Ishikawa (cell line): ENCODE measurements at regions not wholly inside any gene's neighbourhood (a gene's known extent, or its start where the extent isn't known, plus 50 kb on each side); places are given as distances from the start of the nearest gene placed in this dataset.

ENCODE experiments used
- CEBPB ChIP-seq: IDR thresholded peaks from 2 replicates; pipeline ENCODE4 v1.6.1; 2012
- CREB1 ChIP-seq: IDR thresholded peaks from 2 replicates; pipeline ENCODE4 v1.6.1; 2012; ENCODE audit warnings: low read depth
- EGR1 ChIP-seq: IDR thresholded peaks from 2 replicates; pipeline ENCODE4 v1.6.1; 2012
- EP300 ChIP-seq: IDR thresholded peaks from 2 replicates; pipeline ENCODE4 v1.6.1; 2012; ENCODE audit warnings: borderline replicate concordance
- FOXM1 ChIP-seq: IDR thresholded peaks from 2 replicates; pipeline ENCODE4 v1.6.1; 2012; ENCODE audit warnings: low read depth, borderline replicate concordance
- RAD21 ChIP-seq: IDR thresholded peaks from 2 replicates; pipeline ENCODE4 v1.6.1; 2012; ENCODE audit warnings: low read depth
- REST ChIP-seq: IDR thresholded peaks from 2 replicates; pipeline ENCODE4 v1.6.1; 2012; ENCODE audit warnings: low read depth, mild to moderate bottlenecking
- TAF1 ChIP-seq: IDR thresholded peaks from 2 replicates; pipeline ENCODE4 v1.6.1; 2012; ENCODE audit warnings: low read depth, mild to moderate bottlenecking
- TCF12 ChIP-seq: IDR thresholded peaks from 2 replicates; pipeline ENCODE4 v1.6.1; 2012; ENCODE audit warnings: low read depth
- TEAD4 ChIP-seq: IDR thresholded peaks from 2 replicates; pipeline ENCODE4 v1.6.1; 2012
- YY1 ChIP-seq: IDR thresholded peaks from 2 replicates; pipeline ENCODE4 v1.6.1; 2012; ENCODE audit warnings: low read depth
- ZBTB7A ChIP-seq: IDR thresholded peaks from 2 replicates; pipeline ENCODE4 v1.6.1; 2012; ENCODE audit warnings: low read depth
- TF ChIP-seq, protein P1 (sequence below): IDR thresholded peaks from 2 replicates; pipeline ENCODE4 v1.6.1; 2012

DNA sequence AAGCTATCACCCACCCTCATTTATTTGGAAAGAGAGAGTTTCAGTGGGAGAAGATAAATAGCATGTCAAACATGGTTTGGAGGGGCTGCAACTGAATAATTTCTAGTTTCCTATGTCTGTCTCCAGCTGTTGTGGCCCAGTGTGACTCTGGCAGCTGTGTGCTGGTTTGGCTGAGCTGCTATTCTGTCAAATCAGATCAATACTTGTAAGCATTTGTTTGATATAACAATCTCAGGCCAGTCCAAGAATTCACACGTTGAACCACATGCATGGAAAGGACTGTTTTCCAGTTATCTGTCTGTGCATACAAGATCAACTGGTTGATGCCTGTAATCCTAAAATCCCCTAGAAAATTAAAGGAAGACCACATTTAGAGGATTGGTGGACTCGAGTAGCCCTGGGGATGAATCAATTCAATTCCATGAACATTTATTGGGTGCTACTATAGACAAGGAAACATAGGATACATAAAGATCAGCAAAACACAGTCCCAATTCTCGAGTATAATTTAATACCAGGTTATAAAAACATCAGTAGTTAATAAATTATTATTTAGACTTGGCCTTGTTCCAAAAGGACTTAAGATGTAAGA lies 209.0 kb upstream of the PARD3B start:
- no peak for TF ChIP-seq CEBPB
- TF ChIP-seq RAD21: no peak
- no peak for TF ChIP-seq TEAD4
- no peak for TF ChIP-seq TAF1
- no peak for TF ChIP-seq REST
- TF ChIP-seq EP300: no peak
- TF ChIP-seq, protein P1, sequence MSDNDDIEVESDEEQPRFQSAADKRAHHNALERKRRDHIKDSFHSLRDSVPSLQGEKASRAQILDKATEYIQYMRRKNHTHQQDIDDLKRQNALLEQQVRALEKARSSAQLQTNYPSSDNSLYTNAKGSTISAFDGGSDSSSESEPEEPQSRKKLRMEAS: no peak
- no peak for TF ChIP-seq CREB1
- TF ChIP-seq YY1: no peak
- no peak for TF ChIP-seq FOXM1
- TF ChIP-seq TCF12: no peak
- TF ChIP-seq EGR1: no peak
- TF ChIP-seq ZBTB7A: no peak
